Endothelial cell of umbilical vein (primary cell): ENCODE measurements at regions not wholly inside any gene's neighbourhood (a gene's known extent, or its start where the extent isn't known, plus 50 kb on each side); places are given as distances from the start of the nearest gene placed in this dataset.

Experiments used
- MYC ChIP-seq: IDR thresholded peaks from one replicate; pipeline ENCODE4 v1.6.1; 2011; ENCODE audit warnings: mild to moderate bottlenecking, low read depth, low read length
- POLR2A ChIP-seq: IDR thresholded peaks from 2 replicates; pipeline ENCODE4 v1.6.1; 2012; ENCODE audit warnings: low read depth, mild to moderate bottlenecking, control low read depth, low read length
- POLR2AphosphoS5 ChIP-seq: IDR thresholded peaks from 2 replicates; pipeline ENCODE4 v1.6.1; 2012; ENCODE audit warnings: low read depth, mild to moderate bottlenecking, control low read depth, low read length, moderate library complexity; ENCODE audit not compliant: insufficient read depth
- TF ChIP-seq, protein P1 (sequence below), 2 donors: IDR thresholded peaks; 1 replicate in 1 of 2; 2 replicates in 1 of 2; pipeline ENCODE4 v1.5.1; 2011; ENCODE audit warnings: low read length in 2 of 2, mild to moderate bottlenecking in 2 of 2, moderate library complexity in 2 of 2, control low read depth in 1 of 2, inconsistent platforms in 1 of 2, low read depth in 1 of 2; ENCODE audit not compliant: insufficient read depth in 1 of 2; ENCODE audit errors: extremely low read depth in 1 of 2

DNA sequence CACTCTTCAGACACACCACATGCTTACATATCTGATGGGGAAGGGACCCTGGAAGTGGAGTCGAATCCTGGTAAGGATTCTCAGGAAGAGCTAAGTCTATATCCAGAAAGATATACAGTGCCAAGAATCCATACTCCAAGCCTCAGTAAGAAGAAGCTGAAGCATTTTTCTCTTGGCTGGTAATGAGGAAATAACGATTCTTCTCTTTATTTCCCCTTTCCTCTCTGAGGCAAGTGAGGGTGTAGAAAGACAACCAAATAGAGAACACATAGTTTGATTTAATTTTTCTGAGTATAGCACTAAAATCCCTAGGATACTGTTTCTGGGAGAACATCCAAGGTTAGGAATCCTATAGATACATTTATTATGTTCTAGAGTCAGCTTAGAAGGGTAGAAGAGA lies 857.3 kb downstream of the TUSC7 start:
- TF ChIP-seq, protein P1, sequence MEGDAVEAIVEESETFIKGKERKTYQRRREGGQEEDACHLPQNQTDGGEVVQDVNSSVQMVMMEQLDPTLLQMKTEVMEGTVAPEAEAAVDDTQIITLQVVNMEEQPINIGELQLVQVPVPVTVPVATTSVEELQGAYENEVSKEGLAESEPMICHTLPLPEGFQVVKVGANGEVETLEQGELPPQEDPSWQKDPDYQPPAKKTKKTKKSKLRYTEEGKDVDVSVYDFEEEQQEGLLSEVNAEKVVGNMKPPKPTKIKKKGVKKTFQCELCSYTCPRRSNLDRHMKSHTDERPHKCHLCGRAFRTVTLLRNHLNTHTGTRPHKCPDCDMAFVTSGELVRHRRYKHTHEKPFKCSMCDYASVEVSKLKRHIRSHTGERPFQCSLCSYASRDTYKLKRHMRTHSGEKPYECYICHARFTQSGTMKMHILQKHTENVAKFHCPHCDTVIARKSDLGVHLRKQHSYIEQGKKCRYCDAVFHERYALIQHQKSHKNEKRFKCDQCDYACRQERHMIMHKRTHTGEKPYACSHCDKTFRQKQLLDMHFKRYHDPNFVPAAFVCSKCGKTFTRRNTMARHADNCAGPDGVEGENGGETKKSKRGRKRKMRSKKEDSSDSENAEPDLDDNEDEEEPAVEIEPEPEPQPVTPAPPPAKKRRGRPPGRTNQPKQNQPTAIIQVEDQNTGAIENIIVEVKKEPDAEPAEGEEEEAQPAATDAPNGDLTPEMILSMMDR (IDR thresholded peaks at IDR 0.05; ENCODE audit: extremely low read depth in 1 of 2, insufficient read depth in 1 of 2, low read depth in 1 of 2, low read length in 2 of 2): no peak
- TF ChIP-seq MYC (no peak), POLR2A (no peak), POLR2AphosphoS5 (no peak)
